Osteocyte (in vitro differentiated cells): ENCODE measurements at regions not wholly inside any gene's neighbourhood (a gene's known extent, or its start where the extent isn't known, plus 50 kb on each side); places are given as distances from the start of the nearest gene placed in this dataset.

ENCODE experiments used
- DNase-seq: peaks from one replicate; pipeline ENCODE4 v3.0.0; 2021; ENCODE audit warnings: mixed read lengths; ENCODE audit not compliant: unreplicated experiment; ENCODE audit errors: extremely low spot score
- H3K27ac Mint-ChIP-seq: one replicate; pipeline ENCODE4 v1.8.0; 2021; ENCODE audit warnings: mild to moderate bottlenecking, mixed read lengths; ENCODE audit not compliant: unreplicated experiment
- H3K27me3 Mint-ChIP-seq: one replicate; pipeline ENCODE4 v1.8.0; 2021; ENCODE audit warnings: mixed read lengths; ENCODE audit not compliant: unreplicated experiment
- H3K36me3 Mint-ChIP-seq: one replicate; pipeline ENCODE4 v1.8.0; 2021; ENCODE audit warnings: mixed read lengths; ENCODE audit not compliant: unreplicated experiment
- H3K4me1 Mint-ChIP-seq: one replicate; pipeline ENCODE4 v1.8.0; 2021; ENCODE audit warnings: mixed read lengths; ENCODE audit not compliant: unreplicated experiment
- H3K4me3 Mint-ChIP-seq: one replicate; pipeline ENCODE4 v1.8.0; 2021; ENCODE audit warnings: mild to moderate bottlenecking, moderate library complexity, mixed read lengths; ENCODE audit not compliant: unreplicated experiment
- H3K9me3 Mint-ChIP-seq: one replicate; pipeline ENCODE4 v1.8.0; 2021; ENCODE audit warnings: mixed read lengths; ENCODE audit not compliant: unreplicated experiment
- TF ChIP-seq, protein P1 (sequence below): fragments of 200-600 bp; sonication (generic); IDR thresholded peaks from 2 replicates; pipeline ENCODE4 v1.5.0; 2021; ENCODE audit warnings: antibody characterized with exemption, mild to moderate bottlenecking, moderate library complexity

DNA sequence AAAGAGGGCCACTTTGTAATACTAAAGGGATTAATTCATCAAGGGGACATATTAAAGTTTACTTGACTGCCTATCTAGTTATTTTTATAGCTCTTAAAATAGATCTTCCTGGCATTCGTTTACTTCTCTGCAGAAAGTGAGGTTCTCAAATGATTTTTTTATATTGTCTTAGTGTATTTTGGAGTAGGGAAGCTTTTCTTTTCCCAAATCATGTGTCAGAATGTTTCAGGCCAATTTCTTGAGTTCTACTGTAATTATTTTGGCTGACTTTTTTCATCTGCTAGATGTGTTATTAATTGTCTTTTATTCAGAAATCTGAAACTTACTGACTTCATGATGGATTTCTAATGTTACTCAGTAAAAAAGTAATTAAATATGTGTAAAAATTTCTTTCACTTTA lies 60.2 kb upstream of the FBXL7 start:
- H3K4me1 Mint-ChIP-seq: no peaks in the 10 kb centered on the region
- no peaks in the 10 kb centered on the region for H3K9me3 Mint-ChIP-seq
- H3K36me3 Mint-ChIP-seq: no peaks in the 10 kb centered on the region
- peaks cover 71% of the 10 kb centered on the region for H3K27me3 Mint-ChIP-seq
- TF ChIP-seq, protein P1, sequence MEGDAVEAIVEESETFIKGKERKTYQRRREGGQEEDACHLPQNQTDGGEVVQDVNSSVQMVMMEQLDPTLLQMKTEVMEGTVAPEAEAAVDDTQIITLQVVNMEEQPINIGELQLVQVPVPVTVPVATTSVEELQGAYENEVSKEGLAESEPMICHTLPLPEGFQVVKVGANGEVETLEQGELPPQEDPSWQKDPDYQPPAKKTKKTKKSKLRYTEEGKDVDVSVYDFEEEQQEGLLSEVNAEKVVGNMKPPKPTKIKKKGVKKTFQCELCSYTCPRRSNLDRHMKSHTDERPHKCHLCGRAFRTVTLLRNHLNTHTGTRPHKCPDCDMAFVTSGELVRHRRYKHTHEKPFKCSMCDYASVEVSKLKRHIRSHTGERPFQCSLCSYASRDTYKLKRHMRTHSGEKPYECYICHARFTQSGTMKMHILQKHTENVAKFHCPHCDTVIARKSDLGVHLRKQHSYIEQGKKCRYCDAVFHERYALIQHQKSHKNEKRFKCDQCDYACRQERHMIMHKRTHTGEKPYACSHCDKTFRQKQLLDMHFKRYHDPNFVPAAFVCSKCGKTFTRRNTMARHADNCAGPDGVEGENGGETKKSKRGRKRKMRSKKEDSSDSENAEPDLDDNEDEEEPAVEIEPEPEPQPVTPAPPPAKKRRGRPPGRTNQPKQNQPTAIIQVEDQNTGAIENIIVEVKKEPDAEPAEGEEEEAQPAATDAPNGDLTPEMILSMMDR: no peak
- H3K27ac Mint-ChIP-seq: no peak overlapping the region
- H3K4me3 Mint-ChIP-seq: no peak overlapping the region
- no peak for DNase-seq

DNA sequence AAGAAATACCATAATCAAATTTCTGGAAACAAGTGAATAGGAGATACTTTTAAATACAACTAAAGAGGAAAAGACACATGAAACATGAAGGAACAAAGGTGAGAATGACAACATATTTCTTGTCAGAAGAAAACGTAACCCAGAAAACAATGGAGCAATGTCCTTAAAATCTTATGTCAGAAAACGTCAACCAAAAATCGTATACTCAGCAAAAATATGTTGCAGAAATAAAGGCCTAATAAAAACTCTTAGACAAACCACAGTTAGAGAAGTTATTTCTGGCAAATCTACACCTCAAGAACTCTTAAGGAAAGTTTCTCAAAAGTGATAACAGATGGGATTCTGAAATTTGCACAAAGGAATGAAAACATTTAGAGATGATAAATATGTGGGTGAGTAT lies 66.3 kb upstream of the FBXL7 start:
- DNase-seq: no peak
- Mint-ChIP-seq H3K9me3 (no peaks in the 10 kb centered on the region), H3K4me1 (no peaks in the 10 kb centered on the region), H3K27me3 (peaks cover 64% of the 10 kb centered on the region), H3K4me3 (no peak overlapping the region), H3K36me3 (no peaks in the 10 kb centered on the region), H3K27ac (no peak overlapping the region)
- TF ChIP-seq, protein P1: no peak

- DNase-seq: no peak
- Mint-ChIP-seq H3K9me3 (no peaks in the 10 kb centered on the region), H3K4me1 (no peaks in the 10 kb centered on the region), H3K4me3 (no peak overlapping the region), H3K36me3 (no peaks in the 10 kb centered on the region), H3K27ac (no peak overlapping the region), H3K27me3 (peaks cover 64% of the 10 kb centered on the region)
- TF ChIP-seq, protein P1: no peak
Observed at GRCh38 chr5:15431923-15432322, 68.1 kb upstream of the FBXL7 start.

DNA sequence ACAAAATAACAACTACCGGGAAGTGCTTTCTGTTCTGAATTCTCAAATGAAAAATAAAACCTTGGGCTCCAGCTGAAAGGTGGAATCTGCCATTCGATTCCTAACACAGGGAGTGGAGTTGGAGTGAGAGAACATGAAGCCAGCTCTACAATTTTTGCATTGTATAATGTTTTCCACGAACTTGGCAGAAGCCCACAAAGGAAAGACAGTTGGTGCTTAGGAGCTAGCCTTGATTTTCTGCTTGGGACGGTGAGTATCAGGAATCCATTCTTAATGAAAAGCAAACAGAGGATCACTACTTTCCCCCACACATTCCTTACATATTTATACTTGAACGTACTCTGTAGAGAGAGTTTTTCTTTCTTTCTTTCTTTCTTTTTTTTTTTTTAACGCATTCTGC lies 74.2 kb upstream of the FBXL7 start:
- Mint-ChIP-seq H3K36me3 (no peaks in the 10 kb centered on the region), H3K4me3 (peak overlapping the region; percentile 66), H3K27me3 (peaks cover 50% of the 10 kb centered on the region), H3K27ac (no peak overlapping the region), H3K4me1 (peaks cover 12% of the 10 kb centered on the region), H3K9me3 (no peaks in the 10 kb centered on the region)
- no peak for DNase-seq
- TF ChIP-seq, protein P1: no peak

- no peak overlapping the region for H3K27ac Mint-ChIP-seq
Observed at GRCh38 chr5:15424769-15425168, 75.2 kb upstream of the FBXL7 start.

More at GRCh38 chr5:15424769-15425168, 75.2 kb upstream of the FBXL7 start:
- Mint-ChIP-seq H3K27me3 (peaks cover 46% of the 10 kb centered on the region), H3K9me3 (no peaks in the 10 kb centered on the region), H3K4me3 (no peak overlapping the region), H3K4me1 (peaks cover 12% of the 10 kb centered on the region), H3K36me3 (no peaks in the 10 kb centered on the region)
- no peak for DNase-seq
- TF ChIP-seq, protein P1: no peak
